ENCODE measurements at regions not wholly inside any gene's neighbourhood (a gene's known extent, or its start where the extent isn't known, plus 50 kb on each side); places are given as distances from the start of the nearest gene placed in this dataset.

DNA sequence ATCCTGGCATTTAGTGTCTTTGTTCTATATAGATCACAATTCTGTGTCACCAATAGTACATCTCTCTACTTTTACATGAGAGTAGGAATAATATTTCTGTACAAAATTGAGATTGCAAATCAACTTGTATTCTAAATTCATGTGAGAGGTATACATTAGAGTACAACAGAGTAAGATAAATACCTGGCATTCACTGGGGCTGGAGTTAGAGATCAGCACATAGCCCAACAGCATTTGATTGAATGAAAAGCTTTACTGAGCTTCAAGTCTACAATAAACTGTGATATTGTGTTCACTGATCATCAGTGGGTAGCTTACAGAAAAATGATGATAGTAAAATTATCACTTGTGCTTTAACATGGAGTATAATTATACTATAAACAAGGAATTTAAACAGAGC, 1114.7 kb downstream of the REEP3 start:
- Histone ChIP-seq H3K9me3 (replicated peaks in 1 of 2; ENCODE audit: control insufficient read depth in 2 of 2, insufficient read depth in 1 of 2, low read depth in 1 of 2, low read length in 2 of 2) (no peaks in the 10 kb centered on the region), H3K27ac (replicated peaks; ENCODE audit: low read length) (no peak overlapping the region), H2BK15ac (ENCODE audit: low read length) (no peak overlapping the region), H2BK12ac (ENCODE audit: low read length) (no peak overlapping the region), H3K23ac (ENCODE audit: low read depth, low read length, poor library complexity) (no peak overlapping the region), H4K8ac (ENCODE audit: low read depth, low read length) (no peak overlapping the region), H3K27me3 (ENCODE audit: control insufficient read depth in 3 of 3, insufficient read depth in 3 of 3, low read depth in 1 of 3, low read length in 3 of 3) (no peaks in the 10 kb centered on the region), H2BK120ac (ENCODE audit: low read depth, low read length) (no peak overlapping the region), H3K18ac (ENCODE audit: low read length) (no peak overlapping the region), H3K14ac (ENCODE audit: low read length) (no peak overlapping the region), H2AFZ (ENCODE audit: low read length) (no peak overlapping the region), H3K4ac (ENCODE audit: low read length) (no peak overlapping the region), H3K4me1 (ENCODE audit: control insufficient read depth in 2 of 2, insufficient read depth in 1 of 2, low read depth in 1 of 2, low read length in 2 of 2) (peaks cover 0 to 2% of the 10 kb centered on the region in 2 donors), H4K91ac (ENCODE audit: low read depth, low read length, poor library complexity) (no peak overlapping the region), H2AK5ac (ENCODE audit: low read depth, low read length) (no peak overlapping the region), H3K79me1 (ENCODE audit: low read depth, low read length) (no peaks in the 10 kb centered on the region), H3K9ac (ENCODE audit: low read depth, low read length, poor library complexity) (no peak overlapping the region), H2BK5ac (ENCODE audit: low read length) (no peak overlapping the region), H3K4me2 (ENCODE audit: insufficient read depth, low read length, poor library complexity, severe bottlenecking) (no peak overlapping the region), H3K4me3 (ENCODE audit: low read length in 2 of 2) (no peak overlapping the region), H3K36me3 (replicated peaks in 1 of 2; ENCODE audit: control insufficient read depth in 2 of 2, insufficient read depth in 2 of 2, low read length in 2 of 2) (no peaks in the 10 kb centered on the region)
- DNase-seq (ENCODE audit: low spot score) = no peak

DNA sequence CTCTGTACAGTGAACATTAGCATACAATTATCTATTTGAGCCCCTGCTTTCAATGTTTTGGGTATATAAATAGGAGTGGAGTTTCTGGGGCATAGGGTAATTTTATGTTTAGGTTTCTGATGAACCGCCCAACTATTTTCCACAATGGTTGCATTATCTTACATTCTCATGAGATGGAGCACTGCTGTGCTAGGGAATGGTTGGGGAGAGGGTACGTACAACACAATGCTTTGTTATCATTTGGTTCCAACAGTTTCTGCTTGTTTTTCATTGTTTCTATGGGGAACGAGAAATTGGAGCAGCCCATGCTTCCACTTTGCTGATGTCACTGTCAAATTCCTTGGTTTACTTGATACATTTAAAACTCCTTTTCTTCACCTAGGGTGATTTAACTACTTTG, 1115.3 kb downstream of the REEP3 start:
- Histone ChIP-seq H3K18ac (ENCODE audit: low read length) (no peak overlapping the region), H3K4me3 (ENCODE audit: low read length in 2 of 2) (no peak overlapping the region), H3K36me3 (replicated peaks in 1 of 2; ENCODE audit: control insufficient read depth in 2 of 2, insufficient read depth in 2 of 2, low read length in 2 of 2) (no peaks in the 10 kb centered on the region), H3K9me3 (replicated peaks in 1 of 2; ENCODE audit: control insufficient read depth in 2 of 2, insufficient read depth in 1 of 2, low read depth in 1 of 2, low read length in 2 of 2) (no peaks in the 10 kb centered on the region), H2AFZ (ENCODE audit: low read length) (no peak overlapping the region), H3K23ac (ENCODE audit: low read depth, low read length, poor library complexity) (no peak overlapping the region), H2BK5ac (ENCODE audit: low read length) (no peak overlapping the region), H3K27me3 (ENCODE audit: control insufficient read depth in 3 of 3, insufficient read depth in 3 of 3, low read depth in 1 of 3, low read length in 3 of 3) (no peaks in the 10 kb centered on the region), H4K91ac (ENCODE audit: low read depth, low read length, poor library complexity) (no peak overlapping the region), H3K9ac (ENCODE audit: low read depth, low read length, poor library complexity) (no peak overlapping the region), H3K4me1 (ENCODE audit: control insufficient read depth in 2 of 2, insufficient read depth in 1 of 2, low read depth in 1 of 2, low read length in 2 of 2) (peaks cover 0 to 2% of the 10 kb centered on the region in 2 donors), H4K8ac (ENCODE audit: low read depth, low read length) (no peak overlapping the region), H3K4ac (ENCODE audit: low read length) (no peak overlapping the region), H2BK15ac (ENCODE audit: low read length) (no peak overlapping the region), H2AK5ac (ENCODE audit: low read depth, low read length) (no peak overlapping the region), H3K4me2 (ENCODE audit: insufficient read depth, low read length, poor library complexity, severe bottlenecking) (no peak overlapping the region), H3K14ac (ENCODE audit: low read length) (no peak overlapping the region), H2BK12ac (ENCODE audit: low read length) (no peak overlapping the region), H3K79me1 (ENCODE audit: low read depth, low read length) (no peaks in the 10 kb centered on the region), H3K27ac (replicated peaks; ENCODE audit: low read length) (no peak overlapping the region), H2BK120ac (ENCODE audit: low read depth, low read length) (no peak overlapping the region)
- DNase-seq (ENCODE audit: low spot score) = no peak
- no CpG with 5 or more reads among the region's 3 CpGs for WGBS, 2 donors (ENCODE audit: extremely low coverage in 2 of 2, insufficient read length in 2 of 2, insufficient replicate concordance in 1 of 2)

DNA sequence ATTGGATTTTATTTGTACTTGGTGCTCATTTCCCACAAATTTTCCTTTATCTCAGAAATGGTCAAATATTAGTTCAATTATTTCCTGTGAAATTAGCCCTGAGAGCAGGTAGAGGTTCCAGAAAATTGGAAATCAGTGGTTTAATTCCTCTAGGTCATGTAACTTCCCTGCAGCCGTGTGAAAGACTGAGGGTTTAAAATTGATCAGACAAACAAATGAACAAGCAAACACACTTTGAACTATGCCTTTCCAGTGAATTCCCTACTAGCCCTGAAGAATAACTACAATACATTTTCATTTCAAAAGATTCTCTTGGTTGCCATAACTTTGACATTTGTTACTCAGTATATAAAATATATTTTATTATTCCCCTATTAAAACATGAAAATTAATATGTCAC, 1116.7 kb downstream of the REEP3 start:
- Histone ChIP-seq H4K8ac (ENCODE audit: low read depth, low read length) (no peak overlapping the region), H3K4me1 (ENCODE audit: control insufficient read depth in 2 of 2, insufficient read depth in 1 of 2, low read depth in 1 of 2, low read length in 2 of 2) (peaks cover 0 to 2% of the 10 kb centered on the region in 2 donors), H3K14ac (ENCODE audit: low read length) (no peak overlapping the region), H3K23ac (ENCODE audit: low read depth, low read length, poor library complexity) (no peak overlapping the region), H3K27ac (replicated peaks; ENCODE audit: low read length) (no peak overlapping the region), H3K4ac (ENCODE audit: low read length) (no peak overlapping the region), H3K79me1 (ENCODE audit: low read depth, low read length) (no peaks in the 10 kb centered on the region), H2BK12ac (ENCODE audit: low read length) (no peak overlapping the region), H3K18ac (ENCODE audit: low read length) (no peak overlapping the region), H2BK120ac (ENCODE audit: low read depth, low read length) (no peak overlapping the region), H3K9me3 (replicated peaks in 1 of 2; ENCODE audit: control insufficient read depth in 2 of 2, insufficient read depth in 1 of 2, low read depth in 1 of 2, low read length in 2 of 2) (no peaks in the 10 kb centered on the region), H3K9ac (ENCODE audit: low read depth, low read length, poor library complexity) (no peak overlapping the region), H3K27me3 (ENCODE audit: control insufficient read depth in 3 of 3, insufficient read depth in 3 of 3, low read depth in 1 of 3, low read length in 3 of 3) (no peaks in the 10 kb centered on the region), H2BK5ac (ENCODE audit: low read length) (no peak overlapping the region), H3K4me2 (ENCODE audit: insufficient read depth, low read length, poor library complexity, severe bottlenecking) (no peak overlapping the region), H2AFZ (ENCODE audit: low read length) (no peak overlapping the region), H3K36me3 (replicated peaks in 1 of 2; ENCODE audit: control insufficient read depth in 2 of 2, insufficient read depth in 2 of 2, low read length in 2 of 2) (no peaks in the 10 kb centered on the region), H2BK15ac (ENCODE audit: low read length) (no peak overlapping the region), H3K4me3 (ENCODE audit: low read length in 2 of 2) (no peak overlapping the region), H4K91ac (ENCODE audit: low read depth, low read length, poor library complexity) (no peak overlapping the region), H2AK5ac (ENCODE audit: low read depth, low read length) (no peak overlapping the region)
- no peak for DNase-seq (ENCODE audit: low spot score)
- WGBS, 2 donors (ENCODE audit: extremely low coverage in 2 of 2, insufficient read length in 2 of 2, insufficient replicate concordance in 1 of 2) = no CpG with 5 or more reads among the region's 1 CpG

- Histone ChIP-seq H2BK15ac (ENCODE audit: low read length) (no peak overlapping the region), H4K8ac (ENCODE audit: low read depth, low read length) (no peak overlapping the region), H3K9ac (ENCODE audit: low read depth, low read length, poor library complexity) (no peak overlapping the region), H3K9me3 (replicated peaks in 1 of 2; ENCODE audit: control insufficient read depth in 2 of 2, insufficient read depth in 1 of 2, low read depth in 1 of 2, low read length in 2 of 2) (no peaks in the 10 kb centered on the region), H3K14ac (ENCODE audit: low read length) (no peak overlapping the region), H3K23ac (ENCODE audit: low read depth, low read length, poor library complexity) (no peak overlapping the region), H3K79me1 (ENCODE audit: low read depth, low read length) (no peaks in the 10 kb centered on the region), H3K27ac (replicated peaks; ENCODE audit: low read length) (no peak overlapping the region), H3K4me1 (ENCODE audit: control insufficient read depth in 2 of 2, insufficient read depth in 1 of 2, low read depth in 1 of 2, low read length in 2 of 2) (no peaks in the 10 kb centered on the region), H2BK120ac (ENCODE audit: low read depth, low read length) (no peak overlapping the region), H3K4me2 (ENCODE audit: insufficient read depth, low read length, poor library complexity, severe bottlenecking) (no peak overlapping the region), H3K4me3 (ENCODE audit: low read length in 2 of 2) (no peak overlapping the region), H3K4ac (ENCODE audit: low read length) (no peak overlapping the region), H2AFZ (ENCODE audit: low read length) (no peak overlapping the region), H4K91ac (ENCODE audit: low read depth, low read length, poor library complexity) (no peak overlapping the region), H3K27me3 (ENCODE audit: control insufficient read depth in 3 of 3, insufficient read depth in 3 of 3, low read depth in 1 of 3, low read length in 3 of 3) (no peaks in the 10 kb centered on the region), H2AK5ac (ENCODE audit: low read depth, low read length) (no peak overlapping the region), H3K18ac (ENCODE audit: low read length) (no peak overlapping the region), H2BK5ac (ENCODE audit: low read length) (no peak overlapping the region), H2BK12ac (ENCODE audit: low read length) (no peak overlapping the region), H3K36me3 (replicated peaks in 1 of 2; ENCODE audit: control insufficient read depth in 2 of 2, insufficient read depth in 2 of 2, low read length in 2 of 2) (no peaks in the 10 kb centered on the region)
- no peak for DNase-seq (ENCODE audit: low spot score)
- WGBS, 2 donors (ENCODE audit: extremely low coverage in 2 of 2, insufficient read length in 2 of 2, insufficient replicate concordance in 1 of 2) = no CpG with 5 or more reads among the region's 3 CpGs
Measured at GRCh38 chr10:64648915-64649314, 1127.7 kb downstream of the REEP3 start.

Data from neuronal stem cell (in vitro differentiated cells).